Keratinocyte (primary cell): ENCODE measurements at regions not wholly inside any gene's neighbourhood (a gene's known extent, or its start where the extent isn't known, plus 50 kb on each side); places are given as distances from the start of the nearest gene placed in this dataset.

Experiments
- DNase-seq: peaks from one replicate; pipeline ENCODE4 v3.0.0-alpha.2; 2011; ENCODE audit warnings: low read depth, missing footprints, low spot score
- FAIRE-seq: peaks from 2 replicates; lab custom pipeline; 2011; peaks lifted over from hg19 to GRCh38; lab: Jason Lieb, UNC
- H2AFZ ChIP-seq: 2 replicates; pipeline ENCODE4 v1.6.0; 2012; ENCODE audit warnings: low read length, control low read depth, inconsistent platforms; ENCODE audit not compliant: control insufficient read depth
- H3K27ac ChIP-seq: 2 replicates; pipeline ENCODE4 v1.5.1; 2011; ENCODE audit warnings: low read length; ENCODE audit not compliant: control insufficient read depth, insufficient read depth
- H3K27me3 ChIP-seq: 3 replicates; pipeline ENCODE4 v1.6.0; 2011; ENCODE audit warnings: low read length; ENCODE audit not compliant: control insufficient read depth, insufficient read depth; ENCODE audit errors: extremely low read depth
- H3K36me3 ChIP-seq, 2 experiments: 2 replicates in 1 of 2; 3 replicates in 1 of 2; pipeline ENCODE4 v1.5.1; 2011; ENCODE audit warnings: low read length in 2 of 2, mild to moderate bottlenecking in 1 of 2; ENCODE audit not compliant: control insufficient read depth in 2 of 2, insufficient read depth in 2 of 2; ENCODE audit errors: extremely low read depth in 1 of 2
- H3K4me1 ChIP-seq: 3 replicates; pipeline ENCODE4 v1.5.1; 2011; ENCODE audit warnings: low read length; ENCODE audit not compliant: control insufficient read depth, insufficient read depth; ENCODE audit errors: extremely low read depth
- H3K4me2 ChIP-seq: 3 replicates; pipeline ENCODE4 v1.6.0; 2011; ENCODE audit warnings: low read depth, low read length; ENCODE audit not compliant: control insufficient read depth, insufficient read depth; ENCODE audit errors: extremely low read depth
- H3K4me3 ChIP-seq, 3 experiments: fragments of 200-600 bp in 1 of 3; sonication (generic) in 1 of 3; 2 replicates in 2 of 3; 3 replicates in 1 of 3; pipeline ENCODE4 v1.5.1; 2011 to 2016; ENCODE audit warnings: low read length in 3 of 3, mild to moderate bottlenecking in 3 of 3, control low read depth in 2 of 3, inconsistent platforms in 1 of 3, low read depth in 1 of 3, mixed read lengths in 1 of 3, mixed run types in 1 of 3, moderate library complexity in 1 of 3; ENCODE audit not compliant: control insufficient read depth in 2 of 3, insufficient read depth in 2 of 3; ENCODE audit errors: extremely low read depth in 1 of 3
- H3K79me2 ChIP-seq: 2 replicates; pipeline ENCODE4 v1.6.0; 2012; ENCODE audit warnings: low read length; ENCODE audit not compliant: control insufficient read depth, insufficient read depth
- H3K9ac ChIP-seq: 3 replicates; pipeline ENCODE4 v1.6.0; 2011; ENCODE audit warnings: low read length; ENCODE audit not compliant: control insufficient read depth, insufficient read depth; ENCODE audit errors: extremely low read depth
- H3K9me1 ChIP-seq: 3 replicates; pipeline ENCODE4 v1.6.0; 2011; ENCODE audit warnings: low read length; ENCODE audit not compliant: control insufficient read depth, insufficient read depth; ENCODE audit errors: extremely low read depth
- H3K9me3 ChIP-seq: 2 replicates; pipeline ENCODE4 v1.5.1; 2012; ENCODE audit warnings: low read depth, low read length; ENCODE audit not compliant: control insufficient read depth
- H4K20me1 ChIP-seq: 3 replicates; pipeline ENCODE4 v1.6.0; 2011; ENCODE audit warnings: low read length; ENCODE audit not compliant: control insufficient read depth, insufficient read depth; ENCODE audit errors: extremely low read depth
- CTCF ChIP-seq, 3 experiments: IDR thresholded peaks in 1 of 3; conservative IDR thresholded peaks in 1 of 3; optimal IDR thresholded peaks in 1 of 3; 2 replicates in 2 of 3; 3 replicates in 1 of 3; pipeline versions ENCODE3 to v1.5.1; 2011; ENCODE audit warnings: low read length in 3 of 3, mild to moderate bottlenecking in 3 of 3, moderate library complexity in 2 of 3, control low read depth in 1 of 3, inconsistent platforms in 1 of 3; ENCODE audit not compliant: insufficient read depth in 2 of 3; ENCODE audit errors: extremely low read depth in 1 of 3
- EZH2 ChIP-seq: IDR thresholded peaks from one replicate; pipeline ENCODE4 v1.6.1; 2012; ENCODE audit warnings: inconsistent platforms, mild to moderate bottlenecking, low read length, moderate library complexity
- dilution Hi-C: fragments of 300-500 bp; cut with MboI; formaldehyde crosslinking; loops from one replicate; pipeline ENCODE4 v1.7.0; 2020; ENCODE audit warnings: low sequenced_read_pairs; ENCODE audit not compliant: extremely low pct_ligation_motif_present

GRCh38 chr11:39365809-39366436, 2093.5 kb downstream of the LRRC4C start:
- Histone ChIP-seq H3K9me1 (no peaks in the 10 kb centered on the region), H3K9ac (no peak overlapping the region), H3K27me3 (no peaks in the 10 kb centered on the region), H3K36me3 (no peaks in the 10 kb centered on the region), H3K4me3 (no peak overlapping the region), H3K27ac (no peak overlapping the region), H3K9me3 (peaks cover 2% of the 10 kb centered on the region), H3K79me2 (no peaks in the 10 kb centered on the region), H2AFZ (no peak overlapping the region), H3K4me2 (no peak overlapping the region), H4K20me1 (no peaks in the 10 kb centered on the region), H3K4me1 (no peaks in the 10 kb centered on the region)
- DNase-seq (no peak), FAIRE-seq (no peak)
- dilution Hi-C loops: no loop called here
- TF ChIP-seq EZH2 (no peak), CTCF (optimal IDR thresholded peaks at IDR 0.05 in 1 of 3, IDR thresholded peaks at IDR 0.05 in 1 of 3, conservative IDR thresholded peaks at IDR 0.05 in 1 of 3; ENCODE audit: extremely low read depth in 1 of 3, insufficient read depth in 2 of 3, low read length in 3 of 3) (peak in 1 of 3 experiments; percentile 41)

GRCh38 chr11:39363571-39363970, 2095.9 kb downstream of the LRRC4C start:
- TF ChIP-seq EZH2 (no peak), CTCF (optimal IDR thresholded peaks at IDR 0.05 in 1 of 3, IDR thresholded peaks at IDR 0.05 in 1 of 3, conservative IDR thresholded peaks at IDR 0.05 in 1 of 3; ENCODE audit: extremely low read depth in 1 of 3, insufficient read depth in 2 of 3, low read length in 3 of 3) (no peak)
- dilution Hi-C loops: no loop called here
- no peak overlapping the region for H3K27ac ChIP-seq
- H3K4me1 ChIP-seq: no peaks in the 10 kb centered on the region
- no peak overlapping the region for H3K4me3 ChIP-seq
- no peak overlapping the region for H2AFZ ChIP-seq
- H3K36me3 ChIP-seq: no peaks in the 10 kb centered on the region
- H4K20me1 ChIP-seq: no peaks in the 10 kb centered on the region
- H3K9me3 ChIP-seq: peaks cover 2% of the 10 kb centered on the region
- no peak overlapping the region for H3K4me2 ChIP-seq
- H3K27me3 ChIP-seq: no peaks in the 10 kb centered on the region
- no peak for DNase-seq
- FAIRE-seq: no peak
- no peak overlapping the region for H3K9ac ChIP-seq
- no peaks in the 10 kb centered on the region for H3K79me2 ChIP-seq
- H3K9me1 ChIP-seq: no peaks in the 10 kb centered on the region
